Esophagus muscularis mucosa (tissue), 4 donors: ENCODE measurements at regions not wholly inside any gene's neighbourhood (a gene's known extent, or its start where the extent isn't known, plus 50 kb on each side); places are given as distances from the start of the nearest gene placed in this dataset.
"Not testable (repeated sequence)": the region's sequence is repeated elsewhere in the genome, so short reads cannot be mapped to it uniquely, and the experiment has no call there.

ENCODE experiments used
- EP300 ChIP-seq: sonication (generic); formaldehyde crosslinking; IDR thresholded peaks from one replicate; pipeline ENCODE4 v1.6.1; 2017; ENCODE audit warnings: antibody characterized with exemption
- POLR2A ChIP-seq: fragments of 450-650 bp; IDR thresholded peaks from one replicate; pipeline ENCODE4 v1.6.1; 2017; ENCODE audit warnings: antibody characterized with exemption, moderate library complexity, mild to moderate bottlenecking, low read depth
- POLR2AphosphoS5 ChIP-seq, 2 donors: sonication (generic); formaldehyde crosslinking; IDR thresholded peaks; one replicate each; pipeline ENCODE4 v1.6.1; 2017; ENCODE audit warnings: antibody characterized with exemption in 2 of 2
- TF ChIP-seq, protein P1 (sequence below), 3 experiments: fragments of 200-600 bp in 2 of 3; fragments of 450-650 bp in 1 of 3; sonication (generic) in 2 of 3; IDR thresholded peaks; one replicate each; pipeline ENCODE4 v1.5.1; 2017 to 2019; ENCODE audit warnings: antibody characterized with exemption in 3 of 3, mild to moderate bottlenecking in 2 of 3, moderate library complexity in 1 of 3

DNA sequence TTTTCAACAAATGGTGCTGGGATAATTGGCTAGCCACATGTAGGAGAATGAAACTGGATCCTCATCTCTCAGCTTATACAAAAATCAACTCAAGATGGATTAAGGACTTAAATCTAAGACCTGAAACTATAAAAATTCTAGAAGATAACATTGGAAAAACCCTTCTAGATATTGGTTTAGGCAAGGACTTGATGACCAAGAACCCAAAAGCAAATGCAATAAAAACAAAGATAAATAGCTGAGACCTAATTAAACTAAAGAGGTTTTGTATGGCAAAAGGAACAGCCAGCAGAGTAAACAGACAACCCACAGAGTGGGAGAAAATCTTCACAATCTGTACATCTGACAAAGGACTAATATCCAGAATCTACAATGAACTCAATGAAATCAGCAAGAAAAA, 88.0 kb upstream of the CDC42BPA start:
- TF ChIP-seq, protein P1, sequence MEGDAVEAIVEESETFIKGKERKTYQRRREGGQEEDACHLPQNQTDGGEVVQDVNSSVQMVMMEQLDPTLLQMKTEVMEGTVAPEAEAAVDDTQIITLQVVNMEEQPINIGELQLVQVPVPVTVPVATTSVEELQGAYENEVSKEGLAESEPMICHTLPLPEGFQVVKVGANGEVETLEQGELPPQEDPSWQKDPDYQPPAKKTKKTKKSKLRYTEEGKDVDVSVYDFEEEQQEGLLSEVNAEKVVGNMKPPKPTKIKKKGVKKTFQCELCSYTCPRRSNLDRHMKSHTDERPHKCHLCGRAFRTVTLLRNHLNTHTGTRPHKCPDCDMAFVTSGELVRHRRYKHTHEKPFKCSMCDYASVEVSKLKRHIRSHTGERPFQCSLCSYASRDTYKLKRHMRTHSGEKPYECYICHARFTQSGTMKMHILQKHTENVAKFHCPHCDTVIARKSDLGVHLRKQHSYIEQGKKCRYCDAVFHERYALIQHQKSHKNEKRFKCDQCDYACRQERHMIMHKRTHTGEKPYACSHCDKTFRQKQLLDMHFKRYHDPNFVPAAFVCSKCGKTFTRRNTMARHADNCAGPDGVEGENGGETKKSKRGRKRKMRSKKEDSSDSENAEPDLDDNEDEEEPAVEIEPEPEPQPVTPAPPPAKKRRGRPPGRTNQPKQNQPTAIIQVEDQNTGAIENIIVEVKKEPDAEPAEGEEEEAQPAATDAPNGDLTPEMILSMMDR (IDR thresholded peaks at IDR 0.05): not testable (repeated sequence)
- TF ChIP-seq POLR2A; EP300; POLR2AphosphoS5 (IDR thresholded peaks at IDR 0.05): not testable (repeated sequence)
